Endothelial cell of umbilical vein (primary cell): ENCODE measurements at regions not wholly inside any gene's neighbourhood (a gene's known extent, or its start where the extent isn't known, plus 50 kb on each side); places are given as distances from the start of the nearest gene placed in this dataset.

ENCODE experiments used
- BruUV-seq: library from RNA; stranded (reverse); fragments of 400-500 nt; replicated peaks from 2 replicates; lab custom pipeline; 2021; lab: Mats Ljungman, UMichigan
- CTCF ChIA-PET: fragments of 300-600, 350-600 bp; sonication (Branson Sonifier 250); formaldehyde crosslinking; loops from one replicate; lab custom pipeline; 2021; ENCODE audit warnings: antibody characterized with exemption, inconsistent platforms; lab: Charles Lee
- POLR2A ChIA-PET: fragments of 300-600, 350-600 bp; sonication (Branson Sonifier 250); formaldehyde crosslinking; loops from one replicate; lab custom pipeline; 2021; ENCODE audit warnings: antibody characterized with exemption, inconsistent platforms; lab: Charles Lee
- DNase-seq: peaks from one replicate; pipeline ENCODE4 v3.0.0-alpha.2; 2011; ENCODE audit warnings: low read depth, low spot score
- FAIRE-seq: peaks from 2 replicates; lab custom pipeline; 2011; peaks lifted over from hg19 to GRCh38; lab: Jason Lieb, UNC
- H2AFZ ChIP-seq: 2 replicates; pipeline ENCODE4 v1.6.0; 2012; ENCODE audit warnings: low read depth, low read length, control low read depth, inconsistent platforms
- H3K27ac ChIP-seq: 2 replicates; pipeline ENCODE4 v1.5.1; 2011; ENCODE audit warnings: low read depth, mild to moderate bottlenecking, control low read depth, low read length, moderate library complexity; ENCODE audit not compliant: insufficient read depth
- H3K27me3 ChIP-seq, 2 experiments: 2 replicates each; pipeline versions ENCODE4 v1.6.0 to v1.6.1; 2011; ENCODE audit warnings: low read length in 2 of 2, mixed read lengths in 1 of 2; ENCODE audit not compliant: control insufficient read depth in 2 of 2, insufficient read depth in 2 of 2
- H3K36me3 ChIP-seq, 2 experiments: 2 replicates in 1 of 2; 3 replicates in 1 of 2; pipeline ENCODE4 v1.5.1; 2011; ENCODE audit warnings: low read length in 2 of 2, mild to moderate bottlenecking in 1 of 2, moderate library complexity in 1 of 2; ENCODE audit not compliant: control insufficient read depth in 2 of 2, insufficient read depth in 2 of 2; ENCODE audit errors: extremely low read depth in 1 of 2
- H3K4me1 ChIP-seq: 3 replicates; pipeline ENCODE4 v1.5.1; 2011; ENCODE audit warnings: mild to moderate bottlenecking, low read length; ENCODE audit not compliant: control insufficient read depth, insufficient read depth; ENCODE audit errors: extremely low read depth
- H3K4me2 ChIP-seq: 2 replicates; pipeline ENCODE4 v1.6.1; 2011; ENCODE audit warnings: low read length, control low read depth, mixed read lengths; ENCODE audit not compliant: insufficient read depth
- H3K4me3 ChIP-seq, 3 experiments: fragments of 200-600 bp in 1 of 3; sonication (generic), shearing (Covaris generic) in 1 of 3; replicated peaks in 1 of 3; 2 replicates each; pipeline ENCODE4 v1.5.1; 2011 to 2016; ENCODE audit warnings: control low read depth in 3 of 3, low read length in 3 of 3, mild to moderate bottlenecking in 2 of 3, inconsistent platforms in 1 of 3, low read depth in 1 of 3, moderate library complexity in 1 of 3; ENCODE audit not compliant: insufficient read depth in 1 of 3
- H3K79me2 ChIP-seq: 2 replicates; pipeline ENCODE4 v1.6.0; 2012; ENCODE audit warnings: low read length, inconsistent platforms; ENCODE audit not compliant: control insufficient read depth, insufficient read depth
- H3K9ac ChIP-seq: replicated peaks from 2 replicates; pipeline ENCODE3; 2011; ENCODE audit warnings: low read length, control low read depth; ENCODE audit not compliant: insufficient read depth; ENCODE audit errors: extremely low read depth
- H3K9me1 ChIP-seq: replicated peaks from 3 replicates; pipeline ENCODE4 v1.6.0; 2011; ENCODE audit warnings: mild to moderate bottlenecking, low read length; ENCODE audit not compliant: control insufficient read depth, insufficient read depth; ENCODE audit errors: extremely low read depth
- H3K9me3 ChIP-seq: replicated peaks from 2 replicates; pipeline ENCODE4 v1.5.1; 2012; ENCODE audit warnings: low read length, inconsistent platforms; ENCODE audit not compliant: control insufficient read depth, insufficient read depth
- H4K20me1 ChIP-seq: replicated peaks from 2 replicates; pipeline ENCODE3; 2011; ENCODE audit warnings: mild to moderate bottlenecking, low read length; ENCODE audit not compliant: control insufficient read depth, insufficient read depth; ENCODE audit errors: extremely low read depth
- EZH2 ChIP-seq: IDR thresholded peaks from 2 replicates; pipeline ENCODE4 v1.6.1; 2012; ENCODE audit warnings: borderline replicate concordance, low read depth, mild to moderate bottlenecking, moderate library complexity, low read length, inconsistent platforms; ENCODE audit not compliant: severe bottlenecking
- FOS ChIP-seq: IDR thresholded peaks from 2 replicates; pipeline ENCODE4 v1.6.1; 2011; ENCODE audit warnings: mild to moderate bottlenecking, low read length, moderate library complexity, borderline replicate concordance; ENCODE audit not compliant: insufficient read depth
- GATA2 ChIP-seq: IDR thresholded peaks from 2 replicates; pipeline ENCODE4 v1.7.0; 2011; ENCODE audit warnings: low read depth, mild to moderate bottlenecking, moderate library complexity, mixed read lengths, low read length; ENCODE audit not compliant: insufficient read length, insufficient read depth
- JUN ChIP-seq: IDR thresholded peaks from 2 replicates; pipeline ENCODE4 v1.6.1; 2011; ENCODE audit warnings: borderline replicate concordance, low read depth; ENCODE audit not compliant: insufficient read length, insufficient read depth
- MYC ChIP-seq: IDR thresholded peaks from one replicate; pipeline ENCODE4 v1.6.1; 2011; ENCODE audit warnings: mild to moderate bottlenecking, low read depth, low read length
- POLR2A ChIP-seq: IDR thresholded peaks from 2 replicates; pipeline ENCODE4 v1.6.1; 2012; ENCODE audit warnings: low read depth, mild to moderate bottlenecking, control low read depth, low read length
- POLR2AphosphoS5 ChIP-seq: IDR thresholded peaks from 2 replicates; pipeline ENCODE4 v1.6.1; 2012; ENCODE audit warnings: low read depth, mild to moderate bottlenecking, control low read depth, low read length, moderate library complexity; ENCODE audit not compliant: insufficient read depth
- dilution Hi-C: fragments of 300-500 bp; cut with MboI; formaldehyde crosslinking; loops from one replicate; pipeline ENCODE4 v1.15.0; 2019; ENCODE audit warnings: low sequenced_read_pairs; ENCODE audit not compliant: extremely low pct_ligation_motif_present
- intact Hi-C: fragments of 100-400 bp; cut with micrococcal nuclease; formaldehyde crosslinking; loops from one replicate; pipeline ENCODE4 v1.10.0; 2022
- TF ChIP-seq, protein P1 (sequence below), 2 donors: IDR thresholded peaks; 1 replicate in 1 of 2; 2 replicates in 1 of 2; pipeline ENCODE4 v1.5.1; 2011; ENCODE audit warnings: low read length in 2 of 2, mild to moderate bottlenecking in 2 of 2, moderate library complexity in 2 of 2, control low read depth in 1 of 2, inconsistent platforms in 1 of 2, low read depth in 1 of 2; ENCODE audit not compliant: insufficient read depth in 1 of 2; ENCODE audit errors: extremely low read depth in 1 of 2
- TF ChIP-seq, protein P2 (sequence below): IDR thresholded peaks from 2 replicates; pipeline ENCODE4 v1.6.1; 2011; ENCODE audit not compliant: insufficient read depth, insufficient read length

DNA sequence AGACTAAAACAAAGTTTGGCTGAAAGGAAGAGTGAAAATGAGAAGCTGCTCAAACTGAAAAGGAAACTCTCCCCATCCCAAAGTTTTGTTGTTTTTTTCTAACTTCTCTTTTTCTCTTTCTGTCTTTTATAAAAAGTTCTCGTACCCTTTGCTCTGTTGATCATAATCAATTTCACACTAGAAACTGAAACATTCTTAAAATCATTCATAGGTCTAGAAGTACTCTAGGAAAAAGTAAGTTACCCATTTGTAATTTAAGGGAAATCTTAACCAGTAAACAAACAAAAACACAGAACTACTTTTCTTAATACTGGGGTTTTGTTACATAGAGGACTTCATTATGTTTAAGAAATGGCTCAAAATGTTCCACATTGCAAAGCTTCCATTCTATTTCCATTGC is 339.8 kb downstream of the SEMA3D start:
- Histone ChIP-seq H3K36me3 (no peaks in the 10 kb centered on the region), H3K27ac (no peak overlapping the region), H2AFZ (no peak overlapping the region), H3K4me1 (no peaks in the 10 kb centered on the region), H4K20me1 (no peaks in the 10 kb centered on the region), H3K9me1 (no peaks in the 10 kb centered on the region), H3K9ac (no peak overlapping the region), H3K79me2 (no peaks in the 10 kb centered on the region), H3K9me3 (no peaks in the 10 kb centered on the region), H3K4me3 (no peak overlapping the region), H3K27me3 (no peaks in the 10 kb centered on the region), H3K4me2 (no peak overlapping the region)
- no TSS peak for BruUV-seq
- CTCF ChIA-PET, result no interaction called here
- intact Hi-C loops, result no loop called here
- FAIRE-seq (no peak), DNase-seq (no peak)
- POLR2A ChIA-PET, result no interaction called here
- dilution Hi-C loops, result no loop called here
- TF ChIP-seq, protein P1, sequence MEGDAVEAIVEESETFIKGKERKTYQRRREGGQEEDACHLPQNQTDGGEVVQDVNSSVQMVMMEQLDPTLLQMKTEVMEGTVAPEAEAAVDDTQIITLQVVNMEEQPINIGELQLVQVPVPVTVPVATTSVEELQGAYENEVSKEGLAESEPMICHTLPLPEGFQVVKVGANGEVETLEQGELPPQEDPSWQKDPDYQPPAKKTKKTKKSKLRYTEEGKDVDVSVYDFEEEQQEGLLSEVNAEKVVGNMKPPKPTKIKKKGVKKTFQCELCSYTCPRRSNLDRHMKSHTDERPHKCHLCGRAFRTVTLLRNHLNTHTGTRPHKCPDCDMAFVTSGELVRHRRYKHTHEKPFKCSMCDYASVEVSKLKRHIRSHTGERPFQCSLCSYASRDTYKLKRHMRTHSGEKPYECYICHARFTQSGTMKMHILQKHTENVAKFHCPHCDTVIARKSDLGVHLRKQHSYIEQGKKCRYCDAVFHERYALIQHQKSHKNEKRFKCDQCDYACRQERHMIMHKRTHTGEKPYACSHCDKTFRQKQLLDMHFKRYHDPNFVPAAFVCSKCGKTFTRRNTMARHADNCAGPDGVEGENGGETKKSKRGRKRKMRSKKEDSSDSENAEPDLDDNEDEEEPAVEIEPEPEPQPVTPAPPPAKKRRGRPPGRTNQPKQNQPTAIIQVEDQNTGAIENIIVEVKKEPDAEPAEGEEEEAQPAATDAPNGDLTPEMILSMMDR (IDR thresholded peaks at IDR 0.05; ENCODE audit: extremely low read depth in 1 of 2, insufficient read depth in 1 of 2, low read depth in 1 of 2, low read length in 2 of 2), result no peak
- TF ChIP-seq FOS, result no peak
- TF ChIP-seq, protein P2, sequence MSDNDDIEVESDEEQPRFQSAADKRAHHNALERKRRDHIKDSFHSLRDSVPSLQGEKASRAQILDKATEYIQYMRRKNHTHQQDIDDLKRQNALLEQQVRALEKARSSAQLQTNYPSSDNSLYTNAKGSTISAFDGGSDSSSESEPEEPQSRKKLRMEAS, result no peak
- no peak for TF ChIP-seq GATA2
- TF ChIP-seq POLR2AphosphoS5, result no peak
- TF ChIP-seq MYC, result no peak

DNA sequence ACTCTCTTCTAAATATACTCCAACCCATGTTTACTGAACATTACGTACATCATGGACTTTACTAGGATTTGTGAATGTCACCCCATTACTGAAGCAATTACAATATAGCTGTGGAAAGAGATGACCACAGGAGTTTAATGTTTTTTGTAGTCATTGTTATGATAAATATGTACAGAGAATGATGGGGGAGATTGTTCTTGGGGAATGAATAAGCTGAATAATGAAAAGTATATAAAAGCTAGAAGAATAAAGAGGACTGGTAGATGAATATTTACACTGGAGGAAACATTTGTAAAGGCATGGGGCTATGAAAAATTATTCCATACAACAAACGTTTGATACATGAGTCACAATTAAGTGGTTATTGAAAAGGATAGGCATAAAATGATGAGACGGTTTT is 340.9 kb downstream of the SEMA3D start:
- no peak for FAIRE-seq
- Histone ChIP-seq H3K4me1 (no peaks in the 10 kb centered on the region), H3K4me3 (no peak overlapping the region), H3K27ac (no peak overlapping the region), H4K20me1 (no peaks in the 10 kb centered on the region), H3K4me2 (no peak overlapping the region), H3K9ac (no peak overlapping the region), H3K27me3 (no peaks in the 10 kb centered on the region), H3K79me2 (no peaks in the 10 kb centered on the region), H3K36me3 (no peaks in the 10 kb centered on the region), H3K9me1 (no peaks in the 10 kb centered on the region), H3K9me3 (no peaks in the 10 kb centered on the region), H2AFZ (no peak overlapping the region)
- DNase-seq, result no peak
- TF ChIP-seq MYC, result no peak
- TF ChIP-seq, protein P2, result no peak
- TF ChIP-seq EZH2, result no peak
- no peak for TF ChIP-seq POLR2A
- TF ChIP-seq JUN, result no peak
- TF ChIP-seq, protein P1 (IDR thresholded peaks at IDR 0.05; ENCODE audit: extremely low read depth in 1 of 2, insufficient read depth in 1 of 2, low read depth in 1 of 2, low read length in 2 of 2), result no peak
- TF ChIP-seq FOS, result no peak
- TF ChIP-seq GATA2, result no peak
- no peak for TF ChIP-seq POLR2AphosphoS5
- intact Hi-C loops (no loop called here), dilution Hi-C loops (no loop called here)
- ChIA-PET CTCF (interaction anchor here (0.8 kb wide), 1 partner anchor 16 kb away, joined by 3 read pairs; no protein-coding TSS in a partner anchor), POLR2A (no interaction called here)
- no TSS peak for BruUV-seq
